Gastrocnemius medialis (tissue), 4 donors: ENCODE measurements at regions not wholly inside any gene's neighbourhood (a gene's known extent, or its start where the extent isn't known, plus 50 kb on each side); places are given as distances from the start of the nearest gene placed in this dataset.

Experiments used
- ATAC-seq, 2 donors: fragments of 150-250 bp; one replicate each; pipeline ENCODE4 v1.9.1; 2016
- DNase-seq, 2 donors: peaks; one replicate each; pipeline ENCODE4 v3.0.0-alpha.2; 2019
- H3K27ac ChIP-seq, 4 donors: fragments of 200-600 bp; sonication (generic); 1 replicate in 1 of 4; 2 replicates in 3 of 4; pipeline ENCODE4 v1.5.1; 2016 to 2018; ENCODE audit warnings: mild to moderate bottlenecking in 2 of 4, moderate library complexity in 1 of 4
- H3K27me3 ChIP-seq, 3 donors: fragments of 200-600 bp; sonication (generic) in 2 of 3; 1 replicate in 1 of 3; 2 replicates in 2 of 3; pipeline versions ENCODE4 v1.5.1 to v1.6.0; 2016 to 2019; ENCODE audit warnings: mild to moderate bottlenecking in 1 of 3, moderate library complexity in 1 of 3
- H3K36me3 ChIP-seq, 2 donors: fragments of 200-600 bp; sonication (generic) in 1 of 2; one replicate each; pipeline ENCODE4 v1.5.1; 2017 to 2018
- H3K4me1 ChIP-seq, 2 donors: fragments of 200-600 bp; sonication (generic) in 1 of 2; one replicate each; pipeline ENCODE4 v1.5.1; 2016 to 2017; ENCODE audit warnings: mild to moderate bottlenecking in 2 of 2
- H3K4me3 ChIP-seq, 4 donors: fragments of 200-600 bp; sonication (generic) in 3 of 4; 1 replicate in 1 of 4; 2 replicates in 3 of 4; pipeline ENCODE4 v1.5.1; 2016 to 2019; ENCODE audit warnings: mild to moderate bottlenecking in 2 of 4
- H3K9me3 ChIP-seq, 3 donors: fragments of 200-600 bp; sonication (generic) in 2 of 3; 1 replicate in 1 of 3; 2 replicates in 2 of 3; pipeline ENCODE4 v1.5.1; 2016 to 2019
- POLR2A ChIP-seq, 2 donors: fragments of 450-650 bp; IDR thresholded peaks; one replicate each; pipeline ENCODE4 v1.6.1; 2017; ENCODE audit warnings: antibody characterized with exemption in 2 of 2, mild to moderate bottlenecking in 2 of 2, moderate library complexity in 2 of 2
- in situ Hi-C, 4 donors: fragments of 200-750 bp; cut with MboI; loops; one replicate each; pipeline versions ENCODE4 v1.15.0 to v1.8.0; 2017; ENCODE audit warnings: low sequenced_read_pairs in 4 of 4
- intact Hi-C: fragments of 100-400 bp; cut with DNase I; formaldehyde crosslinking; loops from one replicate; pipeline ENCODE4 v1.15.1; 2023; ENCODE audit warnings: low total_unique reads
- TF ChIP-seq, protein P1 (sequence below), 5 experiments: fragments of 450-650 bp in 3 of 5; fragments of 200-600 bp in 2 of 5; sonication (generic) in 2 of 5; IDR thresholded peaks in 4 of 5; conservative IDR thresholded peaks in 1 of 5; 1 replicate in 4 of 5; 2 replicates in 1 of 5; pipeline ENCODE4 v1.5.1; 2016 to 2019; ENCODE audit warnings: antibody characterized with exemption in 5 of 5, mild to moderate bottlenecking in 3 of 5, moderate library complexity in 3 of 5

DNA sequence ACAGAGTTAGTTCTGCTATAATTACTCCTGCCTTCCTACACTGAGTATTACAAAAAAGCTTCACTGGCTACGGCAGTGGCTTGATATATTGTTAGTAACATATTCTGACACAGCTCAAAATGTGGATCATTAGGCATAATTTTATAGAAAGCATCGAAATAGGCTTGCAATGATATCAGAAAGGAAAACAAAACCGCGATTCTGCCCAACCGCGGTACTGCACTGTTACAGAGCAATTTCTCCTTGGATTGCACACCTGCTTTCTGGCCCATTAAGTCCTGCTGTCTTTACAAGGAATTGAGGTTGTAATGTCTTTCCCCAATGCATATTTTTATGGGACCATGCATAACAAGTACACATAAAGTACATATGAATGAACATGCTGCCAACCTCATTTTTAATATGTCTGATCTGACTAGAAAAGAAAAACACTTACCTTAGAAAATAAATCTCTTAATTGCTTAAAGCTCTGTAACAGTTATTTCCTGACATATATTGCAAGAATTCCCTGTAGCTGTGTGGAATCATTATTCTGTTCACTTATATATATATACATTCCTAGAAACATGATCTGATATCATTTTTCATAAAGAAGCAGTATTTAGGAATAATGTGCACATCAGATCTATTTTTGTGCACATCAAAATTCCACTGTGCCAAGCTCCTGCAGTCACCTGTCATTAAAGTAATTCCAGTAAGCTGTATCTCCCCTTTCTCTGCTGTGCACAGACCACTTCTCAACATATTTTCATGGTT, 763.9 kb downstream of the HACE1 start:
- DNase-seq = no peak
- H3K36me3 ChIP-seq = no peaks in the 10 kb centered on the region
- H3K27ac ChIP-seq = no peak overlapping the region
- H3K4me1 ChIP-seq = no peaks in the 10 kb centered on the region
- intact Hi-C loops = no loop called here
- in situ Hi-C loops = no loop called here
- no peaks in the 10 kb centered on the region for H3K27me3 ChIP-seq
- TF ChIP-seq, protein P1, sequence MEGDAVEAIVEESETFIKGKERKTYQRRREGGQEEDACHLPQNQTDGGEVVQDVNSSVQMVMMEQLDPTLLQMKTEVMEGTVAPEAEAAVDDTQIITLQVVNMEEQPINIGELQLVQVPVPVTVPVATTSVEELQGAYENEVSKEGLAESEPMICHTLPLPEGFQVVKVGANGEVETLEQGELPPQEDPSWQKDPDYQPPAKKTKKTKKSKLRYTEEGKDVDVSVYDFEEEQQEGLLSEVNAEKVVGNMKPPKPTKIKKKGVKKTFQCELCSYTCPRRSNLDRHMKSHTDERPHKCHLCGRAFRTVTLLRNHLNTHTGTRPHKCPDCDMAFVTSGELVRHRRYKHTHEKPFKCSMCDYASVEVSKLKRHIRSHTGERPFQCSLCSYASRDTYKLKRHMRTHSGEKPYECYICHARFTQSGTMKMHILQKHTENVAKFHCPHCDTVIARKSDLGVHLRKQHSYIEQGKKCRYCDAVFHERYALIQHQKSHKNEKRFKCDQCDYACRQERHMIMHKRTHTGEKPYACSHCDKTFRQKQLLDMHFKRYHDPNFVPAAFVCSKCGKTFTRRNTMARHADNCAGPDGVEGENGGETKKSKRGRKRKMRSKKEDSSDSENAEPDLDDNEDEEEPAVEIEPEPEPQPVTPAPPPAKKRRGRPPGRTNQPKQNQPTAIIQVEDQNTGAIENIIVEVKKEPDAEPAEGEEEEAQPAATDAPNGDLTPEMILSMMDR (IDR thresholded peaks at IDR 0.05 in 4 of 5, conservative IDR thresholded peaks at IDR 0.05 in 1 of 5) = no peak
- no peak for TF ChIP-seq POLR2A (IDR thresholded peaks at IDR 0.05)
- no peaks in the 10 kb centered on the region for H3K9me3 ChIP-seq
- no peak overlapping the region for H3K4me3 ChIP-seq
- no peak for ATAC-seq

GRCh38 chr6:104087765-104088164, 772.0 kb downstream of the HACE1 start:
- Histone ChIP-seq H3K27me3 (no peaks in the 10 kb centered on the region), H3K4me1 (no peaks in the 10 kb centered on the region), H3K27ac (no peak overlapping the region), H3K9me3 (no peaks in the 10 kb centered on the region), H3K36me3 (no peaks in the 10 kb centered on the region), H3K4me3 (no peak overlapping the region)
- in situ Hi-C loops (no loop called here), intact Hi-C loops (no loop called here)
- DNase-seq (no peak), ATAC-seq (no peak)
- TF ChIP-seq POLR2A (IDR thresholded peaks at IDR 0.05) = no peak
- TF ChIP-seq, protein P1 (IDR thresholded peaks at IDR 0.05 in 4 of 5, conservative IDR thresholded peaks at IDR 0.05 in 1 of 5) = no peak

DNA sequence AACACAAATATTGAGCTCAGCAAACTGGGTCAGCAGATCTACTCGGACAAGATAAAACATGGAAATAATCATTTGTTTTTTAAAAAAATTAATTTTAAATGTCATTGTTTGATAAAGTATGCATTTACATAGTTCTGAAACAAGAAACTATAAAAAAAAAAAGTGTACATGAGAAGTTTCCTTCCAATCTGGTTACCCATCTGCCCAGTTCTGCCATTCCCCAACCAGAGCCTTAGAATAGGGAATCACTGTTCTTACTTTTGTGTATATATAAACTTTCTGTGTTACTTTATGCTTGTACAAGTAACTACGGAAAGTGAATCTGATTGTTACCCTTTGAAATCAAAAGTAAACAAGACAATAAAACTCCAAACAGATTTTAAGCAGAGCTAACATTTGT, 791.4 kb downstream of the HACE1 start:
- DNase-seq (no peak), ATAC-seq (no peak)
- in situ Hi-C loops = no loop called here
- no peaks in the 10 kb centered on the region for H3K9me3 ChIP-seq
- H3K4me1 ChIP-seq = no peaks in the 10 kb centered on the region
- H3K27ac ChIP-seq = no peak overlapping the region
- intact Hi-C loops = no loop called here
- no peaks in the 10 kb centered on the region for H3K36me3 ChIP-seq
- no peak for TF ChIP-seq POLR2A (IDR thresholded peaks at IDR 0.05)
- TF ChIP-seq, protein P1 (IDR thresholded peaks at IDR 0.05 in 4 of 5, conservative IDR thresholded peaks at IDR 0.05 in 1 of 5) = no peak
- H3K4me3 ChIP-seq = no peak overlapping the region
- no peaks in the 10 kb centered on the region for H3K27me3 ChIP-seq

- no peak overlapping the region for H3K4me3 ChIP-seq
- in situ Hi-C loops = no loop called here
- no peaks in the 10 kb centered on the region for H3K27me3 ChIP-seq
- no peaks in the 10 kb centered on the region for H3K9me3 ChIP-seq
- H3K27ac ChIP-seq = no peak overlapping the region
- DNase-seq = no peak
- no peak for ATAC-seq
- intact Hi-C loops = no loop called here
- no peaks in the 10 kb centered on the region for H3K4me1 ChIP-seq
- no peaks in the 10 kb centered on the region for H3K36me3 ChIP-seq
- TF ChIP-seq, protein P1 (IDR thresholded peaks at IDR 0.05 in 4 of 5, conservative IDR thresholded peaks at IDR 0.05 in 1 of 5) = no peak
- TF ChIP-seq POLR2A (IDR thresholded peaks at IDR 0.05) = no peak
Measured at GRCh38 chr6:104064876-104065275, 794.8 kb downstream of the HACE1 start.

DNA sequence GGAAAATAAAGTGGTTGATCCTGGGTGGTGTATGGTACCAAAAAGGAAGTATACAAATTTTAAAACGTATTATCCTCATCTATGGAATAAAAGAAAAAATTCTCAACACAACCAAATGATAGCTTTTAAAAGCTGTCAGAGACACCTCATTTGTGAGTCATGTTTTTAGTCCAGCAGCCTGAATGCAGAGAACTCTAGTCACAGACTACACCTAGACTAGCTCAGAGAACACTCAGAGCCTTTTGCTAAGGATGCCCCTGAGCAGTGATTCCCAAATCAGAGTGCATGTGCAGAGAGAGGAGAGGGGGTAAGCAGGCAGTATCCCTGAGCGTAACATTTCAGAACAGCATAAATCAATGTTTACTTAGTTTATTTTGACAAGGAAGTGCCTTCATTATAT, 809.3 kb downstream of the HACE1 start:
- no peak for DNase-seq
- Histone ChIP-seq H3K27ac (no peak overlapping the region), H3K4me3 (no peak overlapping the region), H3K4me1 (no peaks in the 10 kb centered on the region), H3K27me3 (no peaks in the 10 kb centered on the region), H3K9me3 (no peaks in the 10 kb centered on the region), H3K36me3 (no peaks in the 10 kb centered on the region)
- in situ Hi-C loops = no loop called here
- intact Hi-C loops = no loop called here
- no peak for TF ChIP-seq POLR2A (IDR thresholded peaks at IDR 0.05)
- TF ChIP-seq, protein P1 (IDR thresholded peaks at IDR 0.05 in 4 of 5, conservative IDR thresholded peaks at IDR 0.05 in 1 of 5) = no peak
- no peak for ATAC-seq
